ENCODE measurements at regions not wholly inside any gene's neighbourhood (a gene's known extent, or its start where the extent isn't known, plus 50 kb on each side); places are given as distances from the start of the nearest gene placed in this dataset.

DNA sequence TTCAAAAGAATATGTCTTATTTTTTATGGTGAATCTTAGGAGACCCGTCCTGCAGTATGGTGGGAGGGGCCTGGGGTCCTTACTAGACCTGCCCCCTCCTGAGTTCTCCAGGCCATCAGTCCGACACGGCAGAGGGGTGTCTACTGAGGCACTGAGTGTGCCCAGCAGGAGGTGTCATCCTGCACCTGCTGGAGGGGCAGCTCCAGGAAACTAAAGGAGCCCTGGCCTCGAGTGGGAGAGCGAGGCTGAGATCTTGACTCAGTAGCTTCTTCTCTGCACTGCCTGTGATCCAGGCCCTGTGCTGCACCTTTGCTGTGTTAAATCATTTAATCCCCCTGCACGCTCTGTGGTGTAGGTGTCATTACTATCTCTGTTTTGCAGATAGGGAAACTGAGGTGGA, 587.7 kb downstream of the PTPRU start:
- DNase-seq = no peak

DNA sequence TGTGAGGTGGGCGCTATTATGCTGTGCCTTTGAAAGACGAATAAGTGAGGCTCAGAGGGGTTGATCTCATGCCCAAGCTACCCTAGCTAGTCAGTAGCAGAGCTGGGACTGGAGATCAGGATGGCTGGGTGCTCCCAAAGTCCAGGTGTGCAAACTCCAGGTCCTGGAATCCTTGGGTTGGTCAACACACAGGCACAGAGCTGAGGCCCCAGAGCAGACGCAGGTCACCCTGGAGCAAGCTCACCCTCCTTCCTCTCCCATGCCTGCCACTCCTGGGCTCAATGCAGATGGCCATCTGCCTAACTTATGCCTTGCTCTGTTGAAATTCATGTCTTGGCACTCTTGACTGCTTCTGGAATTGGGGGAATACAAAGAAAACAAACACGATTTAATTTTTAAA, 587.2 kb downstream of the PTPRU start:
- no peak for DNase-seq

DNA sequence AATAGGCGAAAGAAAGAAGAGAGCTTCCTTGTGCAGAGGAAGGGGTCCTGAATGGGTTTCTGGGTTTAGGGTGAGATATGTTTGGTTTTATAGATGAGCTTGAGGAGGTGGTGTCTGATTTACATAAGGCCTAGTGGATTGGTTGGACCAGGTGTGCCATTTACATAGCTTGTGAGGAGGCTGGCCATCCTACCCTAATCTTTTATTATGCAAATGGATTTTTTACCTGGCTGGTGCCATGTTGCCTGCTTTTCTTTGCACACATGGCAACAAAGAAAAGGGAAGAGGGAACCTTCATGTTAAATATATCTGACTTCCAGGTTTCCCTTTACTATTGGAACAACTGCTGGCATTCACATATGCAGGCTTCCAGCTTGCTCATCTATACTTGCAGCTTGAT, 585.3 kb downstream of the PTPRU start:
- DNase-seq = no peak

DNA sequence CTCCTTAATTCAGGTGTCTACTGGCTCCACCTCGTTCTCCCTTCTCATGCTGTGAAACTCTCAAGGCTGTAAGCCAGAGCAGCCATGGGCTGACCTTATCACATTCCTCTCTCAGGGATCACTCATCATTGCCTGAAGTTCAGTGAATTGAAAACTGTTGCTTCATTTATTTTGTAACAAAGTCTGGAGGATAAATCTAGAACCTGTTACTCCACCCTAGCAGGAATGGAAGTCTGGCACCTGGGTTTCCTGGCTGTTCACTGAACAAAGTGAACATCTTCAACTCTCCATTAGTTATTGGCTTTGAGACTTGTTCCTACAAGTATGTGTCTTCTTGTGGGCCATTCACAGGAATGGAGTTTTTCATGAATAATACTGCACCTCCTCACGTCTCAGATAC, 584.1 kb downstream of the PTPRU start:
- DNase-seq = no peak

DNA sequence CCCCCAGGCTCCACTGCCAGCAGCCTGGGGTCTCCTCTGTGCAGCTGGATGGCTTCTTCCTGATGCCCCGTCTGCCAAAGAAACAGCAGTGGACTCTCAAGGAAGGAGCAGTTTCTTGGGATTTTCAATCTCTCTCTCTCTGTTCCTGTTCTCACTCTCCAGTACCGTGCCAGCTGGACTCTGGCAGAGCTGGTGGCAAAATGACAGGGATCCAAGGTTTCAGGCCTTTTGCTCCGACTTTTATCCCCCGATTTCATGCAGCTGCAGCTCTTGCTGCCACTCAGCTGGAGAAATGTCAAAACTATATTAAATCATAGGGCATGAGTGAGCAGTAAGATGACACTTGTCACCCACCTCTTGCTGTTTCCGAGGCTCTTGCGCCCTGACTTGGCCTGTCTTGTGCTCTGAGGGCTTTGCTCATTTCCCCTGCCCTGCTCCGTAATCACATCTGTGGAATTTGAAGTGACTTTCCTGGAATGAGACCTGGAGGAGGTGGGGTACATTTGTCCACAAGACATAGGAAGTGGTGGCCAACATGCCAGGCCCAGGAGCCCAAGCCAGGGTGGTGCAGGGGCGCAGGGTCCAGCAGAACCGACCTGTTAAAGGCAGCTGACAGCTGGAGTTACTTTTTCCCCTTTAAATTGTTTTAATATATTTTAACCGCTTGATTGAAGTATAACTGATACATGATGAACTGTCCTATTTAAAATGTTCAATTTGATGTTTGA, 576.2 kb downstream of the PTPRU start:
- DNase-seq = no peak

DNA sequence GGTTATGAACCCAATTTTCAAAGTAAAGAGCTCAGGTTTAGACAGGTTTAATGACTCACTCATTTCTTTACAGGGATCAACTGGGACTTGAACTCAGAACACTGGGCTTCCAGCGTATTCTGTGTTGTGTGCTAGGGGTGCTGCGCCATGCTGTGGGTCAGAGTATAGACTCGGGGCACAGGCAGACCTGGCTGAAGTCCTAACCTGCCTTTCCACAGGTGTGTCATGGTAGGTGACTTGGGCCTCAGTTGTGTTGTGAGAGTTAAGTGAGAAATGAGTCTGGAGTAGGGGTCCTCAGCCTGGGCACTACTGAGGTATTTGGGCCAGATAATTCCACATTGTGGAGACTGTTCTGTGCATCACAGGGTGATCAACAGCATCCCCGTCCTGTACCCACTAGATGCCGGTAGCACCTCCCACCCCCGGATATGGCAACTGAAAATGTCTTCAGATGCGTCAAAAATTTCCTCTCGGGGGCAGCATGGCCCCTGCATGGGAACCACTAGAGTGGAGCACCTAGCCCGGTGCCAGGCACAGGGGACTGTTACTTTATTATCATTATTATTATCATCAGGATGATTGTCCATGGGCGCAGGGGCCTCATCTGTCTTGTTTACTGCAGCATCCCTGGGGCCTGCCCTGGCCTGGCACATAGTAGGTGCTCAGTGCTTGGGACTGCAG, 575.5 kb downstream of the PTPRU start:
- DNase-seq = no peak

DNA sequence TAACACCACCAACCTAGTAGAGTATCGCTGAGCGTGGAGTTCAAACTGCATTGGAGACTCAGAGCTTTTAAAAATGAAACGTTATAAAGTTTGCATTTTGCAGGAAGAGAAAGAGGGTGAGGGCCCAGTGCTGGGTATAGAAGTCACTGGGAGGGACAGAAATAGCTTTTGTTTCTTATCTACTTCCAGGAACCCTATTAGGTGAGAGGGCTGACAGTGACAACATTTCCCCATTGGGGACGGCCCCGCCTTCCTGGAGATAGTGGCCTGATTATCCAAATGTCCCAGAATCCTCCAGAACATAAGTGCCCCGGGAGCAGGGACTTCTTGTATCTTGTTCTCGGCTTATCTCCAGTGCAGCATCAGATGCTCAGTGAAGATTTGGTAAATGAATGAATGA, 574.9 kb downstream of the PTPRU start:
- no peak for DNase-seq

DNA sequence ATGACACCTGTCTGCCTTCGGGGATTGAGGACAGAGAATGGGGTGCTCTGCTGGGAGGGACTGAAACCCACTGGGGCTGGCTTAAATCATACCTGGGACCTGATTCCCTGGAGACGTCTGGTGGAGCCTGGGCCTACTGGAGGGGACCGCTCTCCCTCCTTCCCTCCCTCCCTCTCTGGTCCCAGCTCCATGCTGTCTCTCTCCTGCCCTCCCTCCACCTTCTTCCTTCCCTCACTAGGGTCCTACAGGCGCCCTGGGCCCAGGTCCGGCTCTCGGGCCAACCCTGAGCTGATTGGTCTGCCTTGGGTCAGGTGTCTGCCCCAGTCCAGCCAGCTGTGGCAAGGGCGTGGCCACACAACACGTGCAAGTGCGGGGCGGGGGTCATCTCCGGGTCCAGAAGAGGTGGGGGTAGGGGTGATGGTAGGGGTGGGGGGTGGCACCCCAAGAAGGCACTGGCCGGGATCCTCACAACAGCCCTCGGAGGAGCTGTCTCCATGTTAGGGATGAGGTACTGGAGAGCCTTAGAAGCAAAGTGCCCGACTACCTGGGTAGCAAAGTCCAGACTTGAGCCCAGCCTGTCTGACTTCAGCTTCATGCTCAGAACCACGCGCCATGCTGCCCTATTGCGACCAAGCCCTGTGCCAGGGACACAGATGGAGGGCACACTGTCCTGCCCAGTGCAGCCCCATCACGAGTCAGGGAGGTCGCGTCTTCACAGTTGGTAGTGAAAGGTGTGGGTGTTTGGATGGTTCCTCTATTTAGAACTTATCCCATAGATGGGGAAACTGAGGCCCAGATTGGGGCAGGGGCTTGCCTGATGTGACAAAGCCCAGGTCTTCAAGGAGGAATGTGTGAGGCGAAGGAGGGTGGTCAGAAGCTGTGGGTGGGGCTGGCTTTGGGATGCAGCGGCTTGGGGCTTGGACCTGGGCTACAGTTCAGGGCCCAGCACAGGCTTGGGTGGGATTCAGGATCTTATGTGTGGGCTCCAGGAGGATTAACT, 574.1 kb downstream of the PTPRU start:
- no peak for DNase-seq

DNA sequence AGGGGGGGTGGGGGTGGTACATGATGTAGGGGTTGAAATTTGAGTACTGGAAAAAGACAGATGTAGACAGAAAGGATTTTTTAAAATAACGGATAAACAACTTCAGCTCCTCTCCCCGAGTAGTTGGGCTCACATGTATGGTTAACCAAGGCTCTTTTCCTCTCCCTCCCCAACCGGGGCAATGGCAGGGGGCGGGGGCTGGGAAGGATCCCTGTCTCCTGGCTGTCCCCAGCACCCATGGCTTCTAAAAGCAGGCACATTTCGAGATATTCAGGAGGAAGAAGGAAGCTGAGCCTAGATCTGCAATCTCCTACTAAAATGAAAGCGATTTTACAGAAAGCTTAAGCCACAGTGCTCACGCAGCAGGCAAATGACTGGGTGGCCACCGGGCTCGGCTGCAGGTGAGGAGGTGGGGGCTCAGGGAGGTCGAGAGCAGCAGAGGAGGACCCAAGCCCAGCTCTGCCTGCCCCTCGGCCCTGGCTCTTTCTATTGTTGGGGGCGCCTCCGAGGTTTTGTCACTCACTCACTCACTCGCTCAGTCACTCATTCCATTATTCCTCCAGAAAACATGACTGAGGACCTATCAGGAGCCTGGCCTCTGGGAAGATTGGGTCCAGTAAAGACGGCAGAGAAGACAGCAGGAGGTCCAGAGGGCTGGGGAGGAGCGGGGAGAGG, 573.3 kb downstream of the PTPRU start:
- DNase-seq = no peak

DNA sequence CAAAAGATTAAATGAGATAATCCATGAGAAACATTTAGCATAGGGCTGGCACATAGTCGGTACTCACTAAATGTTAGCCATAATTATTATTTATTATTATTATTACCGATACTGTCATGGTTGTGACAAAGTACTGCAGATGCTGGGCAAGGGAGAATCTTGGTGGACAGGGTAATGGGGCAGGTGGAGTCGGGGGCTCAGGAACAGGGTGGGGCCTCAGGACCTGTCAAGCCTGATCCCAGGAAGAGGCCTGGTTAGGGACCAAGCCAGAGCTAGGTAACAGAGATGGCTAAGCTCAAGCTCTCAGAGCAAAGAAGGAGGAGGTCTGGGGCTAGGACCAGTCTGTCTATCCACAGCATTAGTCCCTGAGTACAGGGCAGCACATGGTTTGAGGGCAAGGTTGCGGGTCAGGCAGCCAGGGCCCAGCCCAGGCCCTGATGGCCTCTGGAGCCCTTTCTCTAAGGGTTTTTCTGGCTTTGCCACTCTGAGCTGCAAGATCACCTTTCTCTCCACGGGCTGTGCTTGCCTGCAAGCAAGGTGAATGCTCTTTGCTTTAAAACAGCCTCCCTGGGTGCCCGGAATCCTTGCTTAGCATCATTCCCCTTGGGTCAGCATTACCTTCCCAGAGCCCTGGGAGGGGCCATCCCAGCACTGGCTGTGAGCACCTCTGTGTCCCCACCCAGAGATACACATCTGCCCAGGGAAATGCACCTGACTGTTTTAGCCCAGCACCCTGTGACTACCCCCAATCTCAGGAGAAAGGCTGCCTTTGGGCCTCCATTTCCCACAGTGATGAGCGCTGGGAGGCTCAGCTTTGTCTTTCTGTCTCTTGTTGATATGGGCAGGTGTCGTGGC, 572.0 kb downstream of the PTPRU start:
- no peak for DNase-seq

DNA sequence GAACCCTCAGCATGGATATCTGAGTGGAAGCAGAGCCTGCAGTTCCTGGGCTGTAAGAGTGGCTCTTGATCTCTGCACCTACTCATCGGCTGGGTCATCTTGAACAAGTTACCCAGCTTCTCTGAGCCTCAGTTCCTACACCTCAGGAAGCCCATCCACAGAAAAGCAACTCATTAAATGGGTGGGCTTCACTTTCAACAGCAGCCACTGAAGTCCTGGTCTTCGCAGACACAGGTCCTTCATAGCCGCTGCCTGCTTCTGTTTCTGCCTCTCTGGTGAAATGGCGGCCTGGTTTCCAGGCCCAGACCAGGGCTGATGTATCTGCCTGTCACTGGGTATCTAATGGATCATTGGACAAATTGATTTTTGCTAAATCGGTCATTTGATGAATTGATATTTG, 571.4 kb downstream of the PTPRU start:
- DNase-seq = no peak

DNA sequence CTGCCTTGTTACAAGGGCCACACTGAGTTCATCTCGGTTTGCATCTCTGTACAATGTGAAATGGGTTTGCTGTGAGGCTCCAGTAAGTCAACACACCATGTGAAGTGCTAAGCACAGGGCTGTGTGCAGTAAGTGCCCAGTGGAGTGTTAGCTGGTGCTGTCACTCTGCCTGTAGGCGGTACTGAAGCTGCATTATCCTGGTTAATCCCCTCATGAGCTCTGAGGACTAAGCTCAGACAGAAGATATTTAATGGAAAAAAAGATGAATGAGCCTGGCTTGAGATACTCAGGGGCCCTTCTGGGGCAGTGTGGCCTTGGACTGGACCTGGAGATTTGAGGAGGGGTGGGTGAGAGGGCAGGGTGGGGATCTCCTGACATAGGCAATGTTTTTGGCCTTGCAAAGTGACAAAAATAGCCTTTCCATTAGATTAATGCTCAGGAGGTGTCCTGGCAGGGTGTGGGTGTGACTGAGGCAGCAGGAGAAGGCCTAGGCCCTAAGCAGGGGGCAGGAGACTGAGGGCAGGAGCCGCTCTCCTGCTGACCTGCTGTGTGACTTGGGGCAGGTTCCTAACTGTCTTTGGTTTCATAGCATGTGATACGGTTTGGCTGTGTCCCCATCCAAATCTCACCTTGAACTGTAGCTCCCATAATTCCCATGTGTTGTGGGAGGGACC, 570.5 kb downstream of the PTPRU start:
- DNase-seq = no peak

DNA sequence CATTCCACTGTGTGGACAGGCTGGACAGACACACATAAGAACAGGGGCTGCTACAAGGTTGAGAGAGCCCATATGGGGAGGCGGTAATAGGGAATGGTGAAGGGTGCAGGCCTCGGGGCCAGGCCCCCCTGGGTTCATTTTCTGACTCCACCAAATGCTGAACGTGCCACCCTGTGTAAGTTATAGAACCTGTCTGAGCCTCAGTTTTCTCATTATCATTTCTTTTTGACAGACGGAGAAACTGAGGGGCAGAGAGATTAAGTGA, 569.5 kb downstream of the PTPRU start:
- no peak for DNase-seq

DNA sequence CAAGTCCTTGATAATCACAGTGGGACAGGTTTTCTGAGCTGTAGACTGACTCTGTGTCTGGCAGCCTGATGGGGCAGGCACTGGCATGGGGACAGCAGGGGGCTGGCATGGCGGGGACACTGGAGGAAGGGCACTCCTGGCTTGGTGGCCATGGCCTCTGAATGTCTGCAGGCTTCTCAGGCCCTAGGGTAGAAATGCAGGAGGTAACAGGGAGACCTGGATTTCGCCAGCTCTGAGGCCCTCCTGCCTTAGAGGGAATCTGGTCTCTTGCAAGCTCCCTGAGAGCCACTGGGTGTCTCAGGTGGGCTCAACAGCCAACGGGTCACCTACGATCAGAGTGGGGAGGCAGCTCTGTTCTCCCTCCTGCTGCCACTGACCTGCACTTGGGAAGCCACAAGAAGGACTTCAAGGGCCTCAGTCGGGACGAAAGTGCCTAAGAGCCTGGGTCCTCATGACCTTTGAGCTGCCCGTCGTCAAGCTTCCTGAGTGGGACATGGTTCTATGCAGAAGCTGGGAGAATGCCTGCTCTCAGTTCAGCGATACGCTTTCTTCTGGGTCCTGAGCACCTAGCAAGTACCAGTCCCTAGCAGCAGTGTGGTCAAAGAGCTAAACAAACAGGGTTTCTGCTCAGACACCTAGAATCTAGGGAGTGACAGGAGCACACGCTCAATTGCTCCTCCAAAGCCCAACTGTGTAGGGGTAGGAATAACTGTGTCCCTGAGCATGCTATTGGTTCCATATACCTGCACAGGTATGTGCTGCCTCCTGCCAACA, 569.0 kb downstream of the PTPRU start:
- no peak for DNase-seq

DNA sequence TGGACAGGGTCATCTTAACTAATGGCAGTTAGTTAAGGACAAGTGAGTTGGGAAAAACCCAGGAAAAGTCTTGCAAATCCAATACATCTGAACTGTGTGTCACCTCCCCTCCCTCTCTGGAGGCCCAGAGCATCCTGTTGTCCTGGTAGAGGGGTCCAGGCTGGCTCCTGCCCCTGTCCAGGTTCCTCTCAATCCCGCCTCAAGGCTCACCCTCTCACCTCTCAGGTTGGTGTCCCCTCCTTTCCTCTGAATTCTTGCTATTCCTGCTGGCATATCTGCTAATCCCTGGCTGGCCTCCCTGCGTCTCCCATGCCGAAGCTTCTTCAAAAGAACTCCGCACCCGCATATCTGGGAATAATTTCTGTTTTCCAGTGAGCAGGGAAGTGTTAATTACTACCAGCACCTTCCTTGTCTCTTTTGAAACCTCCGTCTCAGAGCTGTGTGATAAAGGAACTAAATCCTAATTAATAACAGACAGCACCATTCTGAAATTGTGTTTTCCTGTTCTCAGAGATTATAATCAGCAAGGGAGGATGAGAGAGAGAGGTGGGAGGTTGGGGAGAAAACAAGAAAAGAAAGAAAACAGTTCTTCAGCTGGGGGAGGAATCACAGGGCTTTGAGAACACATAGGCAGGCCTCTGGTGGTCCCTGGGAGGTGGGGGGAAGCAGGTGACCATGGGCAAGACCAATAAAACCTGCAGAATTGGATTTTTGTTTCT, 568.0 kb downstream of the PTPRU start:
- DNase-seq = no peak

DNA sequence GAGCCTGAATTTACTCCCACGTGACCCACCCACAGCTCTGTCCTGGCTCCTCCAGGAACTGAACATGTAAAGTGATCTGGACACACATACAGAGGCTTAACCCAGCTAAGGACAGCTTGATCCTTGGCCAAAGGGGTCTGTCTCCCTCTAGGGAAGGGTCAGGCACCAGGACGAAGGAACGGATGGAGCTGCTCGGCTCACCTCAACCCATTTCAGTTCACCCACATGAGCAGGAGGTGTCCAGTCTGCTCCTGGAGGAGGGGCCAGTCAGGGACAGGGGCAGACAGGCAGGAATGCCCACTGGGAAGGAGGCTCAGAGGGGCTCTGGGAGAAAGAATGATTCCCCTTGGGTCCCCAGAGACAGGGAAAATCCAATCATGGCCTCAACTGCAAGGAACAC, 567.2 kb downstream of the PTPRU start:
- DNase-seq = no peak

DNA sequence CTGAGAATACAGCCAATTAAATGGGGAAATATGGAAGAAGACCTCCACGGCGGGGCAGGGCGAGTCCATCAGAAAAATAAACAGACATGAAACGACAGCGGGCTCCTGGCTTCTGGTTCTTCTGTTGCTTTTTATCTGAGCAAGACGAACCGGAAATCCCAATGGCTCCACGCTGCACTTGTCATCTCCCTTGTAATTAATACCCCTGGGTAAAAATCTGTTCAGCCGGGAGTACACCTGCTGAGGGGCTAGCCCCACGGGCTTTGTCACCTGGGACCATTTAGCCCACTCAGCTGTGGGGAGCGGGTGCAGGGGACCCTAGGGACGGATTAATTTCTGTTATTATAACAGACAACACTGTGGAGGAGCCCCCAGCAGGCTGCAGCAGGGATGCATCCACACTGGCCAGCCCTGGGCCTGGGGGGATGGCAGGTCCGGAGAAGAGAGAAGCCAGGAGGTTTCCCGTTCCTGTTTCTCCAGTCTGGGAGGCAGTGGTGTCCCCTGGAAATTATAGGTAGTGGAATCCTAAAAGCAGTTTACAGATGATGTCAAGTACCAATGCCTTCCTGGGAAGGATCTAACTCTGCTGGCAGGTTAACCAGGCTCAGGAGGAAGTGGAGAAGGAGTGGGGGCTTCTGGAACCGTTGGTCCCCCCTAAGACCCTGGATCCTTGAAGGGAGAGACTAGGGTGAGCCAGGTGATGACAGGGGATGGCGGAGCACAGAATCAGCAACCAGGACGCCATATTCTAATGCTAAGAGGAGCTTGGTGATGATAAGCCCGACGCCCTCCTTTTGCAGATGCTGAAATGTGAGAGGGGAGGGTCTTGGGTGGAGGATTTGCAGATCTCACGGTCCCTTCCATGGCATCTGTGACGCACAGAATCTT, 566.1 kb downstream of the PTPRU start:
- no peak for DNase-seq

DNA sequence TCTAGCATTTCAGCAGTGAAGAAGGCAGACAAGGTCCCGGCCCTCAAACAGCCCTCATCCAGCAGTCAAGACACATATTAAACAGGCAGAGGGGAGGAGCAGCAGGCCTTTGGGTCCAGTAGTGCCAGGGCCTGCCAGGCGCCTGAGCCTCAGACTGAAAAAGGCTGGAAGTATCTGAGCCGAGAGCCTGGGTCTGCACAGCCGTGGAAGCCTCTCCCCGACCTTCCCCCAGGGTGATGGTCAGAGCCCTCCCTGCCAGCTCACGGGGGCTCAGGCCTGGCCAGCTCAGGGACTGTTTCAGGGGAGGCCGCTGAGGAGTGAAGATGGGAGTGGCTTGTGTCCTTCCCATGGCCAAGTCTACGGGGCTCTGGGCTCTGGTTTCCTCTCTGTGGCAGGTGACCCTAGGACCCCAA, 565.2 kb downstream of the PTPRU start:
- no peak for DNase-seq

DNA sequence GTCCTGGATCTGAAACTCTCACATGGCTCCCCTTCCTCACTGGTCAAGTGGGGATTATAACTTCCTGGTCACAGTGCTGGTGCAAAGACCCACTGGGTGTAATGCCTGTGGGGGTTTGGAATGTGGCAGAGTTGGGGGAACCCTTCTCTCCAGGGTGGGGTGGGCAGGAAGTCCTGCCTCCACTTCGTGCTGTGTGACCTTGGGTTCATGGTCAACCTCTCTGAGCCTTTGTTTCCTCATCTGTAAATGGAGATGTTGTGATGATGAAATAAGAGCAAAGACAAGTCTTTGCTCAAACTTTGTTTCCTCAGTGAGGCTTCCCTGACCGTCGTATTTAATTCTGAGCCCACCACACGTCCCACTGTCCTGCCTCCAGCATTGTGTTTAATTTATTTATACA, 564.7 kb downstream of the PTPRU start:
- no peak for DNase-seq
